Liver (tissue), 3 donors: ENCODE measurements at regions not wholly inside any gene's neighbourhood (a gene's known extent, or its start where the extent isn't known, plus 50 kb on each side); places are given as distances from the start of the nearest gene placed in this dataset.

Source experiments
- FOXA1 ChIP-seq: IDR thresholded peaks from 2 replicates; pipeline ENCODE4 v1.6.1; 2016; ENCODE audit warnings: antibody characterized with exemption
- GABPA ChIP-seq, 2 donors: IDR thresholded peaks in 1 of 2; conservative IDR thresholded peaks in 1 of 2; 2 replicates each; pipeline ENCODE4 v1.6.1; 2016; ENCODE audit warnings: antibody characterized with exemption in 2 of 2, mild to moderate bottlenecking in 1 of 2, moderate library complexity in 1 of 2
- TF ChIP-seq, protein P1 (sequence below): IDR thresholded peaks from 2 replicates; pipeline ENCODE4 v1.6.1; 2016; ENCODE audit warnings: antibody characterized with exemption, mild to moderate bottlenecking
- TF ChIP-seq, protein P2 (sequence below): fragments of 150-350 bp; IDR thresholded peaks from 2 replicates; pipeline ENCODE4 v1.5.1; 2017; ENCODE audit warnings: improper control_type of control experiment, low read depth, low read length; ENCODE audit not compliant: missing input control
- donor health status: healthy.
- donor health status: healthy.

- TF ChIP-seq, protein P1, sequence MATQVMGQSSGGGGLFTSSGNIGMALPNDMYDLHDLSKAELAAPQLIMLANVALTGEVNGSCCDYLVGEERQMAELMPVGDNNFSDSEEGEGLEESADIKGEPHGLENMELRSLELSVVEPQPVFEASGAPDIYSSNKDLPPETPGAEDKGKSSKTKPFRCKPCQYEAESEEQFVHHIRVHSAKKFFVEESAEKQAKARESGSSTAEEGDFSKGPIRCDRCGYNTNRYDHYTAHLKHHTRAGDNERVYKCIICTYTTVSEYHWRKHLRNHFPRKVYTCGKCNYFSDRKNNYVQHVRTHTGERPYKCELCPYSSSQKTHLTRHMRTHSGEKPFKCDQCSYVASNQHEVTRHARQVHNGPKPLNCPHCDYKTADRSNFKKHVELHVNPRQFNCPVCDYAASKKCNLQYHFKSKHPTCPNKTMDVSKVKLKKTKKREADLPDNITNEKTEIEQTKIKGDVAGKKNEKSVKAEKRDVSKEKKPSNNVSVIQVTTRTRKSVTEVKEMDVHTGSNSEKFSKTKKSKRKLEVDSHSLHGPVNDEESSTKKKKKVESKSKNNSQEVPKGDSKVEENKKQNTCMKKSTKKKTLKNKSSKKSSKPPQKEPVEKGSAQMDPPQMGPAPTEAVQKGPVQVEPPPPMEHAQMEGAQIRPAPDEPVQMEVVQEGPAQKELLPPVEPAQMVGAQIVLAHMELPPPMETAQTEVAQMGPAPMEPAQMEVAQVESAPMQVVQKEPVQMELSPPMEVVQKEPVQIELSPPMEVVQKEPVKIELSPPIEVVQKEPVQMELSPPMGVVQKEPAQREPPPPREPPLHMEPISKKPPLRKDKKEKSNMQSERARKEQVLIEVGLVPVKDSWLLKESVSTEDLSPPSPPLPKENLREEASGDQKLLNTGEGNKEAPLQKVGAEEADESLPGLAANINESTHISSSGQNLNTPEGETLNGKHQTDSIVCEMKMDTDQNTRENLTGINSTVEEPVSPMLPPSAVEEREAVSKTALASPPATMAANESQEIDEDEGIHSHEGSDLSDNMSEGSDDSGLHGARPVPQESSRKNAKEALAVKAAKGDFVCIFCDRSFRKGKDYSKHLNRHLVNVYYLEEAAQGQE, result no peak
- TF ChIP-seq FOXA1 (no peak), GABPA (IDR thresholded peaks at IDR 0.05 in 1 of 2, conservative IDR thresholded peaks at IDR 0.05 in 1 of 2) (no peak)
- TF ChIP-seq, protein P2, sequence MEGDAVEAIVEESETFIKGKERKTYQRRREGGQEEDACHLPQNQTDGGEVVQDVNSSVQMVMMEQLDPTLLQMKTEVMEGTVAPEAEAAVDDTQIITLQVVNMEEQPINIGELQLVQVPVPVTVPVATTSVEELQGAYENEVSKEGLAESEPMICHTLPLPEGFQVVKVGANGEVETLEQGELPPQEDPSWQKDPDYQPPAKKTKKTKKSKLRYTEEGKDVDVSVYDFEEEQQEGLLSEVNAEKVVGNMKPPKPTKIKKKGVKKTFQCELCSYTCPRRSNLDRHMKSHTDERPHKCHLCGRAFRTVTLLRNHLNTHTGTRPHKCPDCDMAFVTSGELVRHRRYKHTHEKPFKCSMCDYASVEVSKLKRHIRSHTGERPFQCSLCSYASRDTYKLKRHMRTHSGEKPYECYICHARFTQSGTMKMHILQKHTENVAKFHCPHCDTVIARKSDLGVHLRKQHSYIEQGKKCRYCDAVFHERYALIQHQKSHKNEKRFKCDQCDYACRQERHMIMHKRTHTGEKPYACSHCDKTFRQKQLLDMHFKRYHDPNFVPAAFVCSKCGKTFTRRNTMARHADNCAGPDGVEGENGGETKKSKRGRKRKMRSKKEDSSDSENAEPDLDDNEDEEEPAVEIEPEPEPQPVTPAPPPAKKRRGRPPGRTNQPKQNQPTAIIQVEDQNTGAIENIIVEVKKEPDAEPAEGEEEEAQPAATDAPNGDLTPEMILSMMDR, result no peak
Observed at GRCh38 chr10:120736377-120736776, 114.8 kb upstream of the WDR11 start.
